Endothelial cell (in vitro differentiated cells): ENCODE measurements at regions not wholly inside any gene's neighbourhood (a gene's known extent, or its start where the extent isn't known, plus 50 kb on each side); places are given as distances from the start of the nearest gene placed in this dataset.

Experiments used
- DNase-seq: peaks from one replicate; pipeline ENCODE4 v3.0.0; 2021; ENCODE audit warnings: low spot score
- H3K27ac Mint-ChIP-seq: one replicate; pipeline ENCODE4 v1.8.0; 2021; ENCODE audit warnings: mixed read lengths, inconsistent platforms; ENCODE audit not compliant: unreplicated experiment
- H3K27me3 Mint-ChIP-seq: one replicate; pipeline ENCODE4 v1.8.0; 2021; ENCODE audit warnings: mild to moderate bottlenecking, moderate library complexity, mixed read lengths, inconsistent platforms; ENCODE audit not compliant: unreplicated experiment
- H3K36me3 Mint-ChIP-seq: one replicate; pipeline ENCODE4 v1.8.0; 2021; ENCODE audit warnings: mild to moderate bottlenecking, low read depth, mixed read lengths, inconsistent platforms; ENCODE audit not compliant: unreplicated experiment
- H3K4me1 Mint-ChIP-seq: one replicate; pipeline ENCODE4 v1.8.0; 2021; ENCODE audit warnings: mild to moderate bottlenecking, mixed read lengths, inconsistent platforms; ENCODE audit not compliant: unreplicated experiment
- H3K4me3 Mint-ChIP-seq: one replicate; pipeline ENCODE4 v1.8.0; 2021; ENCODE audit warnings: mild to moderate bottlenecking, mixed read lengths, inconsistent platforms; ENCODE audit not compliant: unreplicated experiment
- H3K9me3 Mint-ChIP-seq: one replicate; pipeline ENCODE4 v1.8.0; 2021; ENCODE audit warnings: mixed read lengths, inconsistent platforms; ENCODE audit not compliant: unreplicated experiment
- TF ChIP-seq, protein P1 (sequence below): fragments of 200-600 bp; sonication (generic); IDR thresholded peaks from one replicate; pipeline ENCODE4 v1.5.0; 2021; ENCODE audit warnings: antibody characterized with exemption; ENCODE audit not compliant: unreplicated experiment

DNA sequence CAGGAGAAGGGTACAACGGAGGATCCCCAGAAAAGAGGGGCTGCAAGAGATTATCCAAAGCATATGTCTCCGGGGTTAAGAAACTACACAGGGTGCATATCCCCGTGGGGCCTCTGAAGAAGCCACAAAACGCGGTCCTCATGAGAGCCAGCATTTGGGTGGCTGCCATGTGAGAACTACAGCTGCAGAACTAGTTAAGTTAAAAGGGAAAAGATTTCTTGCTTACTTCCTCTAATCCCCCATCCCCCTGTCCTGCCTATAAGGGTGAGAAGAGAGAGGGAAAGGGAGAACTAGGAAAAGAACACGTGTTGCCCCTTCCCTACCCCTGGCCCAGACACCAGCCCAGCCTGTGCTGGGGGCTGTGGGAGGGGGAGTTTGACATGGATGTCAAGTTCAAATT, 70.4 kb upstream of the PCSK6 start:
- Mint-ChIP-seq H3K4me3 (no peak overlapping the region), H3K27ac (no peak overlapping the region), H3K36me3 (no peaks in the 10 kb centered on the region), H3K27me3 (peaks cover 7% of the 10 kb centered on the region), H3K4me1 (peaks cover 5% of the 10 kb centered on the region), H3K9me3 (no peaks in the 10 kb centered on the region)
- no peak for DNase-seq
- TF ChIP-seq, protein P1, sequence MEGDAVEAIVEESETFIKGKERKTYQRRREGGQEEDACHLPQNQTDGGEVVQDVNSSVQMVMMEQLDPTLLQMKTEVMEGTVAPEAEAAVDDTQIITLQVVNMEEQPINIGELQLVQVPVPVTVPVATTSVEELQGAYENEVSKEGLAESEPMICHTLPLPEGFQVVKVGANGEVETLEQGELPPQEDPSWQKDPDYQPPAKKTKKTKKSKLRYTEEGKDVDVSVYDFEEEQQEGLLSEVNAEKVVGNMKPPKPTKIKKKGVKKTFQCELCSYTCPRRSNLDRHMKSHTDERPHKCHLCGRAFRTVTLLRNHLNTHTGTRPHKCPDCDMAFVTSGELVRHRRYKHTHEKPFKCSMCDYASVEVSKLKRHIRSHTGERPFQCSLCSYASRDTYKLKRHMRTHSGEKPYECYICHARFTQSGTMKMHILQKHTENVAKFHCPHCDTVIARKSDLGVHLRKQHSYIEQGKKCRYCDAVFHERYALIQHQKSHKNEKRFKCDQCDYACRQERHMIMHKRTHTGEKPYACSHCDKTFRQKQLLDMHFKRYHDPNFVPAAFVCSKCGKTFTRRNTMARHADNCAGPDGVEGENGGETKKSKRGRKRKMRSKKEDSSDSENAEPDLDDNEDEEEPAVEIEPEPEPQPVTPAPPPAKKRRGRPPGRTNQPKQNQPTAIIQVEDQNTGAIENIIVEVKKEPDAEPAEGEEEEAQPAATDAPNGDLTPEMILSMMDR: no peak

DNA sequence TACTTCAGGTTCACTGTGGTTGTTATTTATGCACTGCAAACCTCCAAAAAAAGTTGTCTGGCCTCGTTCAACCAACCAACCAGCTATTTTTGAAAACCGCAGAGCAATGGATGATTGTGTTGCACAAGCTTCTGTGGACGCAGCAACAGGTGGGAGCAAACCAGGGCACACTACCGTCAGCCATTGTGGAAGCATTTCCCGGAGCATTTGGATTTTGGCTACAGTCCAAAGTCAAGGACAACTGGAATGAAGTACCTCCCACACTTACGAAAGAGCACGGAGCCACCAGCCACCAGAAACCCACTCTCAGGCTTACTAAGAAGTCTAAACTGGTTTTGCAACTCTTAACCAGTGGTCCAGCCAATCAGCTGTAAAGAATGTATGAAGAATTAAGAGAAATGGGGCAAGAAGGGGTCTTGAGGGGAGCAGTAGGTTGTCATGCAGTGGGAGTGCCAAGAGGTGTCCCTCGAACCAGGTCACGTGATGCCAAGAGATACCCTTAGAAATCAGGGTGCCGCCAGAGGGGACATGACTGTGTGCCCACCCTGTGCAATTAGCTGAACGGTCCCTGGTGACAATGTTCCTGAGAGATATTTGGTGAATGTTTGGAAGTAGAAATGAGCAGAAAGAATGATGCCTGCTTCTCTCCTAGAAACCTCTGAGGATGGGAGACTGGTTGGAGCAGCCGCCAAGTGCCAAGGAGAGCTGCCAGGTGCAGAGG, 68.9 kb upstream of the PCSK6 start:
- TF ChIP-seq, protein P1: no peak
- Mint-ChIP-seq H3K4me3 (no peak overlapping the region), H3K4me1 (peaks cover 5% of the 10 kb centered on the region), H3K27me3 (peaks cover 8% of the 10 kb centered on the region), H3K36me3 (no peaks in the 10 kb centered on the region), H3K9me3 (no peaks in the 10 kb centered on the region), H3K27ac (no peak overlapping the region)
- no peak for DNase-seq

DNA sequence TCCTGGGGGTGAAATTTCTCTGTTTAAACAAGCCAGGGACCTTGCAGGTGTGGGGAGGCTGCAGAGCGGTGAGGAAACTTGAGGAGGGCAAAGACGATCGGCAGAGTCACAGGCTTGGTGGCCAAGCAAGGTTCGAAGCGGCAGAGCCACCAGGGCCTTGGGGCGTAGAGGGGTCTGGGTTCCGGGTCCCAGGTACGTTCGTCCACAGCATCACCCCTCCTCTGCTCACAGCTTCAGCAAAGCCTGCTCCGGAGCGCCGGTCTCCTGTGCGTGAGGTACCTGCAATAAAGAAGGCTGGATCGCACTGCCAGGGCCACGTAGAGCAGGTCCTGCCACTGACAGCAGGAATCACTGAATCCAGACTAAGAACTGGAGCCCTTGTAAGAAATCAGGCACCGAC, 66.8 kb upstream of the PCSK6 start:
- H3K36me3 Mint-ChIP-seq: no peaks in the 10 kb centered on the region
- no peaks in the 10 kb centered on the region for H3K9me3 Mint-ChIP-seq
- no peak overlapping the region for H3K4me3 Mint-ChIP-seq
- no peak overlapping the region for H3K27ac Mint-ChIP-seq
- H3K27me3 Mint-ChIP-seq: peaks cover 9% of the 10 kb centered on the region
- H3K4me1 Mint-ChIP-seq: peaks cover 5% of the 10 kb centered on the region
- TF ChIP-seq, protein P1: no peak
- DNase-seq: no peak

DNA sequence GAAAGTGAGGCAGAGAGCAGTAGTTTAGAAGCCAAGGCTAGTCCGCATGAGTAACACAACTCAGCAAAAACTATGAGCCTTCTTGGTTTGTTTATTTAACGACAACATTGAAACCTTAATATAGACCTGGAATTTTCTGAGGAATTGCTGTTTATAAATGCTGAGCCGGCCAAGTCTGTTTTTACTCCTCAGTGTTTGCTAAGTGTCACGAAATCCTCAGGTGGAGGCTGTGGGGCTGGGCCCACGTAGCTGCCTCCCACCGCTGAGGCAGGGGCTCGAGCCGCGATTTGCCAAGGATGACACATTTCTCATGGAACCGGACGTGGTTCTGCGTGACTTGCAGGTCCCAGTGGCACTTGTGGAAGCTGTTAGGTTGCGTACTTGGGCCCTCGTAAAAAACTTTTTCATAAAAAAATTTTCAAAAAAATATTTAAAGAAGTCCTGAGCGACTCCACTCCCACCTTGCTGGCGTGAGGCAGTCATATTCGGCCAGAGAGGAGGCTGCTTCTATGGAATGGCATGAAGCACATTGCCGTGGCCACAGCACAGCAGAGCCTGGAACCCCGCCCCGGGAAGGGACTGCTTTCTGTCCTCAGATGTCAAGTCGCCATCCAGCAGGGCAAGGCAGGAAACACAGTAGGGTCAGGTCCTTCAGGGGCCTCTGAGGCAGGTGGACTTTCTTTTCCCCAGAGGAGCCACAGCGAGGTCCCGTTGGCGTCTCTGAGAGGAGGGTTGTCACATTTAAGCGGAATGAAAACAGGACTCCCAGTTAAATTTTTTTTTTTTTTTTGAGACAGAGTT, 64.8 kb upstream of the PCSK6 start:
- no peak for DNase-seq
- Mint-ChIP-seq H3K36me3 (no peaks in the 10 kb centered on the region), H3K27me3 (peaks cover 5% of the 10 kb centered on the region), H3K4me1 (no peaks in the 10 kb centered on the region), H3K4me3 (no peak overlapping the region), H3K27ac (no peak overlapping the region), H3K9me3 (no peaks in the 10 kb centered on the region)
- TF ChIP-seq, protein P1: no peak
